Activated CD4-positive, alpha-beta T cell treated with anti-CD3 and anti-CD28 coated beads, Interleukin-2, amount 50 U/mL, for 1 hour (primary cell): ENCODE measurements at regions not wholly inside any gene's neighbourhood (a gene's known extent, or its start where the extent isn't known, plus 50 kb on each side); places are given as distances from the start of the nearest gene placed in this dataset.
"Not testable (repeated sequence)": the region's sequence is repeated elsewhere in the genome, so short reads cannot be mapped to it uniquely, and the experiment has no call there.

Experiments
- DNase-seq: peaks from one replicate; pipeline ENCODE4 v3.0.0-alpha.2; 2020

- no peak for DNase-seq
These were observed 150.3 kb upstream of the TNP1 start for GRCh38 chr2:217010173-217010572.

DNA sequence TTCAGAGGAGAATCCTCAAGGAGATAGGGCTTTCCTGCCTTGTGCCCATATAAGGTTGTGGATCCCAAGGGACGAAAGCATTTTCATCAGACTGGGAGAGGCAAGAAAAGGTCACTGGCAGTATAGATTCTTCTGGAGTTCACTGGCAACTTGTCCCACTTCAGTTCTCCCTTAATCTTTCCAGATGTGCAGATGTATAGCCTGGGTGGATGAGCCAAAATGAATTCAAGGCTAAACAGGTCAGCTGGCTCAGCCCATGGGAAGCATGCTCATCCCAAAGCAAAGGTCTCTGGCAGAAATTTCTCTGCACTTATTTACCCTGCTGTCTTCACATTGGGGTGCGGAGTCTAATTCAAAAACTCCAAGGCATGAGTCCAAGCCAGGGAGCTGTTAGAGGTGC, 148.9 kb upstream of the TNP1 start:
- DNase-seq = no peak

DNA sequence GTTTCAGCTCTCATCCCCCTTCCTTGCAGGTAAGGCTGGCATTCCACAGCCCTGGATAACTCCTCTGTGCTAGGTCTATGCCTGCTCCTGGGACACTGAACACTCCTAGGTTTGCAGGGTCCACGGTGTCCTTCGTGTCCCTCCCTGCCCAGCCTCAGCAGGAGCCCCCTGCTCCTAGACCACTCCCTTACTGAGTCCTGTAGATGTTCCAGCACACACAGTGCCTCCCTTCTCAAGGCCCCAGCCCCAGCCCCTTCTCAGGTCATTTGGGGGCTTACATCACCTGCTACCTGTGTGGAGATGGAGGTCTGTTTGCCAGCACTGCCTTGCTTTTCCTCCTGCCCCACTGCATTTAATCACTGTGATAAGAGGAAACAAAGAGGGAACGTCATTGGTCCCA, 146.4 kb upstream of the TNP1 start:
- DNase-seq = no peak

DNA sequence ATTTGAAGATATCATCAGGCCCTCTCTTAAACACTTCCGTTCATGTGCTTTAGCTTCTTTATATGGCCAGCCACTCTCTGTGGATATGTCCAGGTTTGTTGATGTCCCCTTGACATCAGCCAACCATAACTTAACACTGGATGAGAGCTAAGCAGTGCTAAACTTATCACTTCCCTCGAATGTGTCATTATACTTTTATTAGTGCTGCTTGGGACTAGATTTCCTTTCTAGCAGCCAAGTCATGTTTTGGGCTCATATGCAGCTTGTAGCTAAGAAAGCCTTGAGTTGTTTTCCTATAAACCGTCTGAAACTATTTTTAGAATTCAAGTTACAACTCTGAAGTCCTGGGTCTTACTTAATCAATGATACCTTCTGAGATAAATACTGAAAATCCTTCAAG, 144.8 kb upstream of the TNP1 start:
- no peak for DNase-seq

DNA sequence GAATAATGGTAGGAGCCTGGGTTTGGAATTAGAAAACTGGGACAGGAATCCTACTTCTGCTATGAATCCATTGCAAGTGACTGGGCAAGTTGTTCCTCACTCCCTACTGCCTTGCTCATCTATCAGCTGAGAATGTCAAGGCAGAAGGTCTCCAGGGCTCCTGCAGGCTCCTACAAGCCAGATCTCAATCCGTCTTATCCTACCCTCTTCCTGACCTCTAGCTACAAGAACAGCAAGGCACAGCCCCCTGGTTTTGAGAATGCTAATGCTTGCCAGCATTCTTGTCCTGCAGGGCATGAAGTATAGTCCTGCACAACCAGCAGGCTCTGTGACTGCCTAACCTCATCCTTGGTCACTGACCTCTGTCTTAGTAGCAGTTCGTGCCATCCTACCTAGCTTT, 141.9 kb upstream of the TNP1 start:
- DNase-seq = no peak

DNA sequence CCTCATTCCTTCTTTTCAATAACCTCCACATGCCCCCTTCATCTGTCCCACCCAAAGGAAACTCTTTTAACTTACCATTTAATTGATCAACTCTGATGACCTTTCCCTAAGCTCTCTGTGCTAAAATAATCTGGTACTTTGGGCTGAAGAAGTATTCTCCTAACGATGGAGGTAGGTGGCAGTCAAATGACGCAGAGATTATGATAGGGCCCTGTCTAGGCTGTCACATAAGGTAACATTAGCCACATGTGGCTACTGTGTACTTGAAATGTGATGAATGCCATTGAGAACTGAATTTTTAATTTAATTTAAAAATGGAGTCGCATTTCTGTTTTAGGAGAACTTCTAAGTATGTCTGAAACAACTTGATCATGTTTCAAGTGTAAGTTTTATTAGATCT, 140.5 kb upstream of the TNP1 start:
- DNase-seq = no peak

GRCh38 chr2:216996279-216996845, 136.5 kb upstream of the TNP1 start:
- DNase-seq = no peak

DNA sequence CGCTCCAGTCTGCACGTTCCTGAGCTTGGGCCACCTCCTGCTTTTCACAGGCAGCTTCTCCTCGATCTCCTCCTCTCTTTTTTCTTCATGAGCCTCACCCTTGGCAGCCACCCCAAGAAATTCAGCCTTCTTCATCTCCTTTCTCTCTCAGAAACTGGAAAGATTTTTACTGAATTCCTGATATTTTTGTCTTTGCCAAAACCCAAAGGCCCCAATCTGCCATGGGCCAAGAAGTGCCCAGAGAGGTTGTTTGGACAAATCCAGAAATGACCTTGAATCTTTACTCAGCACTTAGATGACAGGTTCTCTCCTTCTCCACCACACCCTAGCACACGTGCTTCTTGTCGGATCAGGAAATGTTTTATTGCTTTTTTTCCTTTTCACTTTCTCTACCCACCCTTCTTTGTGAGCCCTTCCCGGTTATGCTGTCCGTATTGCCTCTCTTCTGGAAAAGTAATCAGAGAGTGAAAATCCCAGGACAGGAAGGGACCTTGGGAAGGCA, 134.5 kb upstream of the TNP1 start:
- no peak for DNase-seq

- DNase-seq = no peak
These were observed 132.3 kb upstream of the TNP1 start for GRCh38 chr2:216992056-216992675.

- no peak for DNase-seq
These were observed 131.7 kb upstream of the TNP1 start for GRCh38 chr2:216991563-216991962.

- DNase-seq = no peak
These were observed 129.7 kb upstream of the TNP1 start for GRCh38 chr2:216989340-216990129.

- no peak for DNase-seq
These were observed 127.5 kb upstream of the TNP1 start for GRCh38 chr2:216987252-216987821.

DNA sequence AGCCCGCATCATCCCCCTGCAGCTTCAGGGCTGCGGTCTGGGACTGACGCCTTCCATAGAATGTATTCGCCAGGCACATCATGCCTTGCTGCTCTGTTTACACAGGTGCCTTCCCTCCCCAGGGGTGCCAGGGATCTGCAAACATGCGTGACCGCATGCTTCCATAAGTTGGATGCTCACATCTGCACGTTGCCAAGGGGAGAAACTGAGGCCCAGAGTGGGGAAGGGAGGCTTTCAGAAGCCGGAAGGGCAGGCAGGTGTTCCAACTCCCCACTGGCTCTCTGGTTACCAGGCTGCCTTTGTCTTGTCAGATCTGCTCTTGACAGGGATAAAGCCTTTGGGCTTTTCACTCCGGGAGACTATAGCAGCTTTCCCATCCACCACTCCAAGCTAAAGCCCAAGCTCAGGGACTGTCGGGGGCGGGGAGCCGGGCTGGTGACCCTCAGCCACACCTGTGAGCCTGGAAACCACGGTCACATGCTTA, 125.8 kb upstream of the TNP1 start:
- no peak for DNase-seq

GRCh38 chr2:216984937-216985336, 125.1 kb upstream of the TNP1 start:
- DNase-seq = no peak

DNA sequence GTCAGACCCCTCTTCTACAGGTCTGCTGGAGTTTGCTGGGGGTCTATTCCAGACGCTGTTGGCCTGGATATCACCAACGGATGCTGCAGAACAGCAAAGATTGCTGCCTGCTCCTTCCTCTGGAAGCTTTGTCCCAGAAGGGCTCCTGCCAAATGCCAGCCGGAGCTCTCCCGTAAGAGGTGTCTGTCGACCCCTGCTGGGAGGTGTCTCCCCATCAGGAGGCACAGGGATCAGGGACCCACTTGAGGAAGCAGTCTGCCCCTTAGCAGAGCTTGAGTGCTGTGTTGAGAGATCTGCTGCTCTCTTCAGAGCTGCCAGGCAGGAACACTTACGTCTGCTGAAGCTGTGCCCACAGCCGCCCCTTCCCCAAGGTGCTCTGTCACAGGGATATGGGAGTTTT, 122.1 kb upstream of the TNP1 start:
- DNase-seq = not testable (repeated sequence)

DNA sequence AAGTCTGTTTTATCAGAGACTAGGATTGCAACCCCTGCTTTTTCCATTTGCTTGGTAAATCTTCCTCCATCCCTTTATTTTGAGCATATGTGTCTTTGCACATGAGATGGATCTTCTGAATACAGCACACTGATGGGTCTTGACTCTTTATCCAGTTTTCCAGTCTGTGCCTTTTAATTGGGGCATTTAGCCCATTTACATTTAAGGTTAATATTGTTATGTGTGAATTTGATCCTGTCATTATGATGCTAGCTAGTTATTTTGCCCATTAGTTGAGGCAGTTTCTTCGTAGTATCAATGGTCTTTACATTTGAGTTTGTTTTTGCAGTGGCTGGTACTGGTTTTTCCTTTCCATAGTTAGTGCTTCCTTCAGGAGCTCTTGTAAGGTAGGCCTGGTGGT, 120.6 kb upstream of the TNP1 start:
- DNase-seq = not testable (repeated sequence)

- no peak for DNase-seq
These were observed 114.7 kb upstream of the TNP1 start for GRCh38 chr2:216974321-216975302.

- DNase-seq = no peak
These were observed 111.7 kb upstream of the TNP1 start for GRCh38 chr2:216971593-216971992.

DNA sequence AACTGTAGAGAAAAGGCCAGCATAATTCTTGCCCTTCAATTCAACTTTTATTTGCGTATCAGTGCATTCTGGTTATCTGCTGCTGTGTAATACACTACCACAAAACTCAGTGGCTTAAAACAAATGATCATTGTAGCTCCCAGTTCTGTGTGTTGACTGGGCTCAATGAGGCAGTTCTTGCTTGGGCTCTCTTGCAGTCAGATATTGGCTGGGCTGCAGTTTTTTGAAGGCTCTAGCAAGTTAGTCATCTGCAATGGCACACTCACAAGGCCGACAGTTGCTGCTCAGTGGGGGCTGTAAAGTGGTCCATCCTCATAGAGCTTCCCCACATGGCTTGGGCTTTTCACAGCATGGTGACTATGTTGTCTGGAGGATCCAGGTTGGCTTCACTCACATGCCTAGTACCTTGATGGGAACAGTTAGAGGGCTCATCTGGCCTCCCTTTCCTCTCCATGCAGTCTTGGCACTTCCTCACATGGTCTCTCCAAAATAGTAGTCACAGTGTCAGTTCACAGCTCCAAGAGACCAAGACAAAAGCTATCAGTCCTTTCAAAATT, 110.6 kb upstream of the TNP1 start:
- DNase-seq = no peak

DNA sequence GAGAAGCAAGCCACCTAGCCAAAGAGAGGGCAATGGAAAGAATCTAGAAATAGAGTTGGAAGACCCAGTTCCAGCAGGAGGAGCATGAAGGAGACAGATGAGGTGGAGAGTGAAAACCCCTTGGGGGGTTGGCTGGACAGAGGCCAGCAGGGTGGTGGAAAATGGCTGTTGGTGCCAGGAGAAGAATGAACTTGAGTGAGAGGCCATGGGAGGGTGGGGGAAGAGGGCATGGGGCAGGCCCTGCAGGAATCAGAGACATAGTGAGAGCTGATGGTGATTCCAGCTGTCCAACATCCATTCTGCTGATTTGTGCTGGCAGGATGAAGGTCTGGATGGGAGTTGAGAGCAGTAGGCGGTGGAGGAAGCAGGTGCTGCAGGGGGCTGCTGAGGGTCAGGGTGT, 108.0 kb upstream of the TNP1 start:
- DNase-seq = no peak

DNA sequence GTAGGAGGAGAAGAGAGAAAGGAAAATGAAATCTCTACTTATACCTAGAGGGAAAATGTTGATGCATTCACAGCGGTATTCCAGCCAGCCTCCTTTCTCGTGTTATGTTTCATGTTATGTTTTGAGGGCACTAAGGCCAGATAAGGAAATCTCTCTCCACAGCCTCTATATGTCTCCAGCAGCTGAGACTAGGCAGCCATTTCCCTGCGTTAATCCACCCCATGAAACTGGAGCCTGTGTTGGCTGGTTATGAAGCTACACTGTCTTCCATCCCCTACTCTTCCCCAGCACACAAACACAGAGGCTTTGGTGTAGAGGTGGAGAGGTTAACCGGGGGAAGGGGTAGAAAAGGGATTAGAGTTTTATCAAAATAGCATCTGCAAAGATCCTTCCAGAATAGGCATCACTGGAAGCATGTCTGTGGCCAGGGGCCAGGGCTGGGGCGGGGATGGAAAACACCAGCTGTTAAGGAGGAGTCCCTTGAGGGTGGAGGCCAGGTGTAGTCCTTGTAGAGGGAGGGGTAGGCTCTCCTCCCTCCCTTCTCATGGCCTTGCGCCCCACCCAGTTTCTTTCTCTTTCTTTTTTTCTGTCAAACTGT, 100.9 kb upstream of the TNP1 start:
- no peak for DNase-seq

DNA sequence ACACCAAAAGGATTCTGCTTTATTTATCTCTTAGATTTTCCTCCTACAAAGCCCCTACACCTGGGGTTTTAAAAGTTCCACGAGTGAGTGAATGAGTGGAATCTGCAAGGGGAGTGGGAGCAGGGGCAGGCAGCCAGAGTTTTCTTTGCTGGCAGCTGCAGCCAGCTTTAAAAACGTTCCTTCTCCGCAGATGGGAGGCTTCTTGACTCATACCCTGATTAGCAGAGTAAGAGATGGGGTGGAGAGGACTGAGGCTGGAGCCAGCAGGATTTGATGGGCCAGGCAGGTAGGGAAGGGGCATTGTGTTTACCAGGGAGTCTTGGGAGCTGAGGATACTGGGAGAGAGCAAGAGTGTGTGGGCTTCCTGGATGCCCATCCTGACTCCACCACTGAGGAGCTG, 99.6 kb upstream of the TNP1 start:
- no peak for DNase-seq
